Upper lobe of left lung (tissue), 4 donors: ENCODE measurements at regions not wholly inside any gene's neighbourhood (a gene's known extent, or its start where the extent isn't known, plus 50 kb on each side); places are given as distances from the start of the nearest gene placed in this dataset.

Source experiments
- EP300 ChIP-seq, 4 donors: sonication (generic); formaldehyde crosslinking; IDR thresholded peaks; one replicate each; pipeline ENCODE4 v1.5.1; 2017; ENCODE audit warnings: antibody characterized with exemption in 4 of 4, control low read depth in 2 of 4
- POLR2A ChIP-seq, 4 donors: fragments of 450-650 bp; IDR thresholded peaks; one replicate each; pipeline ENCODE4 v1.5.1; 2016 to 2017; ENCODE audit warnings: antibody characterized with exemption in 4 of 4, mild to moderate bottlenecking in 2 of 4
- POLR2AphosphoS5 ChIP-seq, 2 donors: sonication (generic); formaldehyde crosslinking; IDR thresholded peaks; one replicate each; pipeline ENCODE4 v1.5.1; 2017; ENCODE audit warnings: antibody characterized with exemption in 2 of 2
- TF ChIP-seq, protein P1 (sequence below), 6 experiments: fragments of 450-650 bp in 4 of 6; fragments of 200-600 bp in 2 of 6; sonication (generic) in 2 of 6; IDR thresholded peaks; one replicate each; pipeline ENCODE4 v1.5.1; 2016 to 2019; ENCODE audit warnings: antibody characterized with exemption in 6 of 6

DNA sequence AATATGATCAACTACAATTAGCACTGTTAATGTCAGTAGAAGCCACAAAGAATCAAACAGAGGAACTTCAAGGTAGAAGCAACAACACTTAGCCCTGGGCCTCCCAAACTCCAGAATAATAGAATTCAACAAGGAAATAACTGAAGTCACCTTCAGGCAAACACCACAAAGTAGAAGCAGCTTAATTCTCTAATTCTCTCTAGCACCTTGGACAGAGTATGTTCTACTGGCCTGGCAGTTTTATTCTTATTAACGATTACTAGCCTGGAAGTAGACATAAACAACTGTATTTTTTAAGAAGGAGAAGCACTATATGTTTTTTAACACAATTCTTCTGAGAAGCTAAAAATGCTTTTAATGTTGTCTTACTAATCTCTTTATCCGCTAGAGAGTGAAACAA, 911.9 kb downstream of the DTWD2 start:
- TF ChIP-seq EP300 (IDR thresholded peaks at IDR 0.05) (no peak), POLR2AphosphoS5 (IDR thresholded peaks at IDR 0.05) (no peak), POLR2A (IDR thresholded peaks at IDR 0.05) (no peak)
- TF ChIP-seq, protein P1, sequence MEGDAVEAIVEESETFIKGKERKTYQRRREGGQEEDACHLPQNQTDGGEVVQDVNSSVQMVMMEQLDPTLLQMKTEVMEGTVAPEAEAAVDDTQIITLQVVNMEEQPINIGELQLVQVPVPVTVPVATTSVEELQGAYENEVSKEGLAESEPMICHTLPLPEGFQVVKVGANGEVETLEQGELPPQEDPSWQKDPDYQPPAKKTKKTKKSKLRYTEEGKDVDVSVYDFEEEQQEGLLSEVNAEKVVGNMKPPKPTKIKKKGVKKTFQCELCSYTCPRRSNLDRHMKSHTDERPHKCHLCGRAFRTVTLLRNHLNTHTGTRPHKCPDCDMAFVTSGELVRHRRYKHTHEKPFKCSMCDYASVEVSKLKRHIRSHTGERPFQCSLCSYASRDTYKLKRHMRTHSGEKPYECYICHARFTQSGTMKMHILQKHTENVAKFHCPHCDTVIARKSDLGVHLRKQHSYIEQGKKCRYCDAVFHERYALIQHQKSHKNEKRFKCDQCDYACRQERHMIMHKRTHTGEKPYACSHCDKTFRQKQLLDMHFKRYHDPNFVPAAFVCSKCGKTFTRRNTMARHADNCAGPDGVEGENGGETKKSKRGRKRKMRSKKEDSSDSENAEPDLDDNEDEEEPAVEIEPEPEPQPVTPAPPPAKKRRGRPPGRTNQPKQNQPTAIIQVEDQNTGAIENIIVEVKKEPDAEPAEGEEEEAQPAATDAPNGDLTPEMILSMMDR (IDR thresholded peaks at IDR 0.05), result no peak
